Fibroblast of lung (primary cell): ENCODE measurements at regions not wholly inside any gene's neighbourhood (a gene's known extent, or its start where the extent isn't known, plus 50 kb on each side); places are given as distances from the start of the nearest gene placed in this dataset.

Experiments used
- CTCF ChIP-seq, 2 donors: IDR thresholded peaks in 1 of 2; conservative IDR thresholded peaks in 1 of 2; 1 replicate in 1 of 2; 2 replicates in 1 of 2; pipeline ENCODE4 v1.5.1; 2011 to 2012; ENCODE audit warnings: low read length in 2 of 2, control low read depth in 1 of 2, inconsistent platforms in 1 of 2, low read depth in 1 of 2, mild to moderate bottlenecking in 1 of 2
- EZH2 ChIP-seq: IDR thresholded peaks from 2 replicates; pipeline ENCODE4 v1.5.1; 2012; ENCODE audit warnings: low read length, control low read depth, mild to moderate bottlenecking; ENCODE audit errors: missing control alignments

DNA sequence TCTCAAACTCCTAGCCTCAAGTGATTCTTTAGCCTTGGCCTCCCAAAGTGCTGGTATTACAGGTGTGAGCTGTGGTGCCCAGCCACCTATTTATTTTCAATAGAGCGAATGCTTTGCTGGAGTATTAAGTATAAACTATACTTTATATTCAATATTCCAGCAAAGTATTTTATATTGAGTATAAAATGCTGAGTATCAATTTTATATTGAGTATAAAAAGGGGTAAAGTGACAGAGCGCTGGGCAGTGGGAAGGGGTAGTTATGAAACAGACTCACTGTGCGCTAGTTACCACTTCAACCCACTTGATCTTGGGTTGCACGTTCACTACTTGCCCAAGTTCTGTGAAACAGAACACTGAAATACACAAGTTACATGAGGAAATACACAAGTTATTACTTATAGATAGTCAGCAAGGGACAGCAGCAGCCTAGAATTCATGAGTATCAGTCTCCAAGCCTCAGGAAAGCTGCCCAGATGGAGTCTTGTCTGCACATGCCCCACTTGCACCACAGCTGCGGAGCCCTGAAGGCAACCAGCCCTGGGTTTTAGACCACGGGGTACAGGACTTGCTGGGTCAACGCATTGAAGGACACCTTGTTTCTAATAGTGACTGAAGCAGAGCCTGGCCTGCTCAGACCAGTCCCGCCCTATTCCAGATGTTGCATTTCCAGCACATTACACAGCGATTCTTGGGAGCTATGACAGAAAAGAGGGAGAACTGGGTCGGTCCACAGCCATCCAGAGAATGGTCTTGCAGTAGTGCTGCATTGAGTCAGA, 51.6 kb upstream of the SYT13 start:
- no peak for TF ChIP-seq CTCF (conservative IDR thresholded peaks at IDR 0.05 in 1 of 2, IDR thresholded peaks at IDR 0.05 in 1 of 2; ENCODE audit: low read depth in 1 of 2, low read length in 2 of 2)
- TF ChIP-seq EZH2: no peak
